ENCODE measurements at regions not wholly inside any gene's neighbourhood (a gene's known extent, or its start where the extent isn't known, plus 50 kb on each side); places are given as distances from the start of the nearest gene placed in this dataset.

- TF ChIP-seq CTCF (IDR thresholded peaks at IDR 0.05; ENCODE audit: unreplicated experiment) = no peak
- Mint-ChIP-seq H3K4me3 (ENCODE audit: low read depth) (no peak overlapping the region), H3K9me3 (ENCODE audit: low read depth) (no peaks in the 10 kb centered on the region), H3K36me3 (ENCODE audit: insufficient read depth) (no peaks in the 10 kb centered on the region), H3K4me1 (ENCODE audit: low read depth) (peaks cover 3% of the 10 kb centered on the region), H3K27me3 (no peaks in the 10 kb centered on the region), H3K27ac (no peak overlapping the region)
- DNase-seq (ENCODE audit: low spot score, unreplicated experiment) = no peak
These were observed 99.0 kb upstream of the TRPC3 start for GRCh38 chr4:122050841-122051240.

- H3K36me3 Mint-ChIP-seq (ENCODE audit: insufficient read depth) = no peaks in the 10 kb centered on the region
- H3K27me3 Mint-ChIP-seq = no peaks in the 10 kb centered on the region
- no peaks in the 10 kb centered on the region for H3K9me3 Mint-ChIP-seq (ENCODE audit: low read depth)
- H3K27ac Mint-ChIP-seq = no peak overlapping the region
- no peak overlapping the region for H3K4me3 Mint-ChIP-seq (ENCODE audit: low read depth)
- no peak for DNase-seq (ENCODE audit: low spot score, unreplicated experiment)
- TF ChIP-seq CTCF (IDR thresholded peaks at IDR 0.05; ENCODE audit: unreplicated experiment) = no peak
- H3K4me1 Mint-ChIP-seq (ENCODE audit: low read depth) = peaks cover under 1% of the 10 kb centered on the region
These were observed 95.9 kb upstream of the TRPC3 start for GRCh38 chr4:122047456-122048425.

- no peaks in the 10 kb centered on the region for H3K9me3 Mint-ChIP-seq (ENCODE audit: low read depth)
- DNase-seq (ENCODE audit: low spot score, unreplicated experiment) = no peak
- H3K36me3 Mint-ChIP-seq (ENCODE audit: insufficient read depth) = no peaks in the 10 kb centered on the region
- TF ChIP-seq CTCF (IDR thresholded peaks at IDR 0.05; ENCODE audit: unreplicated experiment) = no peak
- H3K27me3 Mint-ChIP-seq = no peaks in the 10 kb centered on the region
- H3K27ac Mint-ChIP-seq = no peak overlapping the region
- no peaks in the 10 kb centered on the region for H3K4me1 Mint-ChIP-seq (ENCODE audit: low read depth)
- no peak overlapping the region for H3K4me3 Mint-ChIP-seq (ENCODE audit: low read depth)
These were observed 94.4 kb upstream of the TRPC3 start for GRCh38 chr4:122046255-122046654.

- Mint-ChIP-seq H3K36me3 (ENCODE audit: insufficient read depth) (no peaks in the 10 kb centered on the region), H3K27ac (no peak overlapping the region), H3K4me3 (ENCODE audit: low read depth) (no peak overlapping the region), H3K4me1 (ENCODE audit: low read depth) (no peaks in the 10 kb centered on the region), H3K27me3 (no peaks in the 10 kb centered on the region), H3K9me3 (ENCODE audit: low read depth) (no peaks in the 10 kb centered on the region)
- no peak for TF ChIP-seq CTCF (IDR thresholded peaks at IDR 0.05; ENCODE audit: unreplicated experiment)
- DNase-seq (ENCODE audit: low spot score, unreplicated experiment) = no peak
These were observed 93.7 kb upstream of the TRPC3 start for GRCh38 chr4:122045533-122045932.

- no peaks in the 10 kb centered on the region for H3K4me1 Mint-ChIP-seq (ENCODE audit: low read depth)
- TF ChIP-seq CTCF (IDR thresholded peaks at IDR 0.05; ENCODE audit: unreplicated experiment) = no peak
These were observed 92.6 kb upstream of the TRPC3 start for GRCh38 chr4:122044501-122044900.

More at GRCh38 chr4:122044501-122044900, 92.6 kb upstream of the TRPC3 start:
- H3K27ac Mint-ChIP-seq = no peak overlapping the region
- H3K36me3 Mint-ChIP-seq (ENCODE audit: insufficient read depth) = no peaks in the 10 kb centered on the region
- DNase-seq (ENCODE audit: low spot score, unreplicated experiment) = no peak
- no peaks in the 10 kb centered on the region for H3K9me3 Mint-ChIP-seq (ENCODE audit: low read depth)
- H3K27me3 Mint-ChIP-seq = no peaks in the 10 kb centered on the region
- H3K4me3 Mint-ChIP-seq (ENCODE audit: low read depth) = no peak overlapping the region

Measured in progenitor cell of endocrine pancreas (in vitro differentiated cells).